ENCODE measurements at regions not wholly inside any gene's neighbourhood (a gene's known extent, or its start where the extent isn't known, plus 50 kb on each side); places are given as distances from the start of the nearest gene placed in this dataset.

GRCh38 chr11:70678931-70679900, 280.9 kb downstream of the CTTN start:
- TF ChIP-seq, protein P1, sequence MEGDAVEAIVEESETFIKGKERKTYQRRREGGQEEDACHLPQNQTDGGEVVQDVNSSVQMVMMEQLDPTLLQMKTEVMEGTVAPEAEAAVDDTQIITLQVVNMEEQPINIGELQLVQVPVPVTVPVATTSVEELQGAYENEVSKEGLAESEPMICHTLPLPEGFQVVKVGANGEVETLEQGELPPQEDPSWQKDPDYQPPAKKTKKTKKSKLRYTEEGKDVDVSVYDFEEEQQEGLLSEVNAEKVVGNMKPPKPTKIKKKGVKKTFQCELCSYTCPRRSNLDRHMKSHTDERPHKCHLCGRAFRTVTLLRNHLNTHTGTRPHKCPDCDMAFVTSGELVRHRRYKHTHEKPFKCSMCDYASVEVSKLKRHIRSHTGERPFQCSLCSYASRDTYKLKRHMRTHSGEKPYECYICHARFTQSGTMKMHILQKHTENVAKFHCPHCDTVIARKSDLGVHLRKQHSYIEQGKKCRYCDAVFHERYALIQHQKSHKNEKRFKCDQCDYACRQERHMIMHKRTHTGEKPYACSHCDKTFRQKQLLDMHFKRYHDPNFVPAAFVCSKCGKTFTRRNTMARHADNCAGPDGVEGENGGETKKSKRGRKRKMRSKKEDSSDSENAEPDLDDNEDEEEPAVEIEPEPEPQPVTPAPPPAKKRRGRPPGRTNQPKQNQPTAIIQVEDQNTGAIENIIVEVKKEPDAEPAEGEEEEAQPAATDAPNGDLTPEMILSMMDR (IDR thresholded peaks at IDR 0.05; ENCODE audit: insufficient read depth, low read length, poor library complexity, severe bottlenecking): no peak
- TF ChIP-seq EZH2phosphoT487 (conservative IDR thresholded peaks at IDR 0.05; ENCODE audit: low read length): no peak
